ENCODE measurements at regions not wholly inside any gene's neighbourhood (a gene's known extent, or its start where the extent isn't known, plus 50 kb on each side); places are given as distances from the start of the nearest gene placed in this dataset.

GRCh38 chr5:2329741-2330140 is 421.7 kb downstream of the IRX2 start:
- TF ChIP-seq, protein P1, sequence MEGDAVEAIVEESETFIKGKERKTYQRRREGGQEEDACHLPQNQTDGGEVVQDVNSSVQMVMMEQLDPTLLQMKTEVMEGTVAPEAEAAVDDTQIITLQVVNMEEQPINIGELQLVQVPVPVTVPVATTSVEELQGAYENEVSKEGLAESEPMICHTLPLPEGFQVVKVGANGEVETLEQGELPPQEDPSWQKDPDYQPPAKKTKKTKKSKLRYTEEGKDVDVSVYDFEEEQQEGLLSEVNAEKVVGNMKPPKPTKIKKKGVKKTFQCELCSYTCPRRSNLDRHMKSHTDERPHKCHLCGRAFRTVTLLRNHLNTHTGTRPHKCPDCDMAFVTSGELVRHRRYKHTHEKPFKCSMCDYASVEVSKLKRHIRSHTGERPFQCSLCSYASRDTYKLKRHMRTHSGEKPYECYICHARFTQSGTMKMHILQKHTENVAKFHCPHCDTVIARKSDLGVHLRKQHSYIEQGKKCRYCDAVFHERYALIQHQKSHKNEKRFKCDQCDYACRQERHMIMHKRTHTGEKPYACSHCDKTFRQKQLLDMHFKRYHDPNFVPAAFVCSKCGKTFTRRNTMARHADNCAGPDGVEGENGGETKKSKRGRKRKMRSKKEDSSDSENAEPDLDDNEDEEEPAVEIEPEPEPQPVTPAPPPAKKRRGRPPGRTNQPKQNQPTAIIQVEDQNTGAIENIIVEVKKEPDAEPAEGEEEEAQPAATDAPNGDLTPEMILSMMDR (conservative IDR thresholded peaks at IDR 0.05; ENCODE audit: low read length) = no peak
- TF ChIP-seq EZH2phosphoT487 (IDR thresholded peaks at IDR 0.05; ENCODE audit: borderline replicate concordance) = no peak

Measured in Loucy (cell line).